ENCODE measurements at regions not wholly inside any gene's neighbourhood (a gene's known extent, or its start where the extent isn't known, plus 50 kb on each side); places are given as distances from the start of the nearest gene placed in this dataset.

DNA sequence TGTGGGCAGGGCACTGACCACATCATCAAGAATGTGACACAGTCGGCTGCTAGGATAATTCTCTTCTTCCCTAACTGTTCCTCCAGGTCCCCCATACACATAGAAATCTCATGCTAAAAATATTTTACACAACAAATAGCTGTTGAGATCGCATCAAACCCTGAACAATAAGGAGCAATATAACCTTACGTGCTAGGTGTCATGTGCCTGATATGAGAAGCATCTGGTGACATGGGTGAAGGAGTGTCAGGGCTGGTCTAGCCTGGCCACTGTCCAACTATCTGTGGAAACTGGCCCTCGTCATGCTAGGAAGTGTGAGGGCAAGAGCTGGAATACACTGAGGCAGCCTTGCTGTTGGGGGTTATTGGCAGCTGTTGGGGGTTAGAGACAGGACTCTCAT is 167.3 kb upstream of the PGRMC2 start:
- no peaks in the 10 kb centered on the region for H3K27me3 ChIP-seq (ENCODE audit: insufficient read depth in 3 of 3, low read length in 2 of 3)
- 49 to 58% (median 57%) methylated on average over 4 of the region's 4 CpGs for WGBS, 3 donors
- TF ChIP-seq, protein P1, sequence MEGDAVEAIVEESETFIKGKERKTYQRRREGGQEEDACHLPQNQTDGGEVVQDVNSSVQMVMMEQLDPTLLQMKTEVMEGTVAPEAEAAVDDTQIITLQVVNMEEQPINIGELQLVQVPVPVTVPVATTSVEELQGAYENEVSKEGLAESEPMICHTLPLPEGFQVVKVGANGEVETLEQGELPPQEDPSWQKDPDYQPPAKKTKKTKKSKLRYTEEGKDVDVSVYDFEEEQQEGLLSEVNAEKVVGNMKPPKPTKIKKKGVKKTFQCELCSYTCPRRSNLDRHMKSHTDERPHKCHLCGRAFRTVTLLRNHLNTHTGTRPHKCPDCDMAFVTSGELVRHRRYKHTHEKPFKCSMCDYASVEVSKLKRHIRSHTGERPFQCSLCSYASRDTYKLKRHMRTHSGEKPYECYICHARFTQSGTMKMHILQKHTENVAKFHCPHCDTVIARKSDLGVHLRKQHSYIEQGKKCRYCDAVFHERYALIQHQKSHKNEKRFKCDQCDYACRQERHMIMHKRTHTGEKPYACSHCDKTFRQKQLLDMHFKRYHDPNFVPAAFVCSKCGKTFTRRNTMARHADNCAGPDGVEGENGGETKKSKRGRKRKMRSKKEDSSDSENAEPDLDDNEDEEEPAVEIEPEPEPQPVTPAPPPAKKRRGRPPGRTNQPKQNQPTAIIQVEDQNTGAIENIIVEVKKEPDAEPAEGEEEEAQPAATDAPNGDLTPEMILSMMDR (IDR thresholded peaks at IDR 0.05): no peak
- no peak for DNase-seq
- H3K9me3 ChIP-seq: no peaks in the 10 kb centered on the region
- ATAC-seq: no peak
- peaks cover 39% of the 10 kb centered on the region for H3K4me1 ChIP-seq
- H3K4me3 ChIP-seq: no peak overlapping the region
- peak overlapping the region; percentile 13 for H3K27ac ChIP-seq
- intact Hi-C loops (cut with DNase I): loop anchor here (5.0 to 10.0 kb wide), 8 partner anchors 67 to 410 kb away; no protein-coding TSS in a partner anchor
- H3K36me3 ChIP-seq (ENCODE audit: insufficient read depth in 1 of 2, low read depth in 1 of 2): no peaks in the 10 kb centered on the region

- peak; percentile 82 to 92 (median 88) for ATAC-seq
- intact Hi-C loops (cut with DNase I): loop anchor here (5.0 to 10.0 kb wide), 6 partner anchors 98 to 410 kb away; no protein-coding TSS in a partner anchor
- DNase-seq: peak; percentile 84 to 87
- WGBS, 3 donors: 9 to 17% (median 11%) methylated on average over 10 of the region's 10 CpGs
- no peak overlapping the region for H3K4me3 ChIP-seq
- no peaks in the 10 kb centered on the region for H3K36me3 ChIP-seq (ENCODE audit: insufficient read depth in 1 of 2, low read depth in 1 of 2)
- TF ChIP-seq, protein P1 (IDR thresholded peaks at IDR 0.05): peak; percentile 81
- H3K4me1 ChIP-seq: peaks cover 39% of the 10 kb centered on the region
- no peaks in the 10 kb centered on the region for H3K9me3 ChIP-seq
- no peaks in the 10 kb centered on the region for H3K27me3 ChIP-seq (ENCODE audit: insufficient read depth in 3 of 3, low read length in 2 of 3)
- H3K27ac ChIP-seq: peak overlapping the region; percentile 13
These were observed 166.8 kb upstream of the PGRMC2 start for GRCh38 chr4:128454281-128454871.

DNA sequence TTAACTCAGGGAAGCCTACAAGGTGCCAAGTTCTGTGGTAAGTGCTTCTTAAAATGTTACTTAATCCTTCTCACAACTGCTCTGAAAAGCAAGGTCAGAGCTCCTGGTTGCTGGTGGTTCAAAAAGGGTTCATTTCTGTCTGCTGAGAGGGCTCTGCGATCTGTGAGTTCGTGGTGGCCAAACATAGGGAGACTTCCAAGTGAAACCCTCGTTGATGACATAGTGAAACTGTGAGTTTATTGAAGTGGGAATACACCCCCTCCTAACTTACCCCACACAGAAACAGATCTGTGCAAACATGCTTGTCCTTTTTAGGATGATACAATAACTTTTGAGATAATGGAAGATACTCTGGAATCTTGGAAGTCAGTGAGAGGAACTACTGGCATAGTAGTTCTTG is 164.8 kb upstream of the PGRMC2 start:
- DNase-seq (no peak), ATAC-seq (peak in 1 of 4 donors; percentile 33)
- H3K27me3 ChIP-seq (ENCODE audit: insufficient read depth in 3 of 3, low read length in 2 of 3): no peaks in the 10 kb centered on the region
- peak overlapping the region; percentile 16 for H3K4me3 ChIP-seq
- H3K4me1 ChIP-seq: peaks cover 35% of the 10 kb centered on the region
- intact Hi-C loops (cut with DNase I): loop anchor here (5.0 to 10.0 kb wide), 6 partner anchors 100 to 412 kb away; no protein-coding TSS in a partner anchor
- 21 to 55% (median 36%) methylated on average over 3 of the region's 3 CpGs for WGBS, 3 donors
- no peaks in the 10 kb centered on the region for H3K9me3 ChIP-seq
- TF ChIP-seq, protein P1 (IDR thresholded peaks at IDR 0.05): no peak
- H3K36me3 ChIP-seq (ENCODE audit: insufficient read depth in 1 of 2, low read depth in 1 of 2): no peaks in the 10 kb centered on the region
- H3K27ac ChIP-seq: peak overlapping the region; percentile 78

- no peaks in the 10 kb centered on the region for H3K9me3 ChIP-seq
- ATAC-seq (peak; percentile 68 to 82 (median 79)), DNase-seq (no peak)
- intact Hi-C loops (cut with DNase I): loop anchor here (5.0 to 10.0 kb wide), 6 partner anchors 101 to 413 kb away; no protein-coding TSS in a partner anchor
- TF ChIP-seq, protein P1 (IDR thresholded peaks at IDR 0.05): no peak
- H3K27ac ChIP-seq: peak overlapping the region; percentile 78
- H3K36me3 ChIP-seq (ENCODE audit: insufficient read depth in 1 of 2, low read depth in 1 of 2): no peaks in the 10 kb centered on the region
- WGBS, 3 donors: 33 to 55% (median 42%) methylated on average over 7 of the region's 7 CpGs
- H3K27me3 ChIP-seq (ENCODE audit: insufficient read depth in 3 of 3, low read length in 2 of 3): no peaks in the 10 kb centered on the region
- H3K4me1 ChIP-seq: peaks cover 35% of the 10 kb centered on the region
- H3K4me3 ChIP-seq: peak overlapping the region; percentile 5
These were observed 163.8 kb upstream of the PGRMC2 start for GRCh38 chr4:128451270-128451905.
